ENCODE measurements at regions not wholly inside any gene's neighbourhood (a gene's known extent, or its start where the extent isn't known, plus 50 kb on each side); places are given as distances from the start of the nearest gene placed in this dataset.

GRCh38 chr21:14869984-14870852 is 194.6 kb downstream of the NRIP1 start:
- Histone ChIP-seq H3K36me3 (ENCODE audit: insufficient read depth, low read length) (no peaks in the 10 kb centered on the region), H3K4me1 (ENCODE audit: insufficient read depth, low read length) (no peaks in the 10 kb centered on the region), H3K27me3 (ENCODE audit: control insufficient read depth in 1 of 2, insufficient read depth in 2 of 2, low read length in 2 of 2) (no peaks in the 10 kb centered on the region), H3K4me3 (ENCODE audit: low read depth in 1 of 2, low read length in 2 of 2) (no peak overlapping the region), H3K27ac (ENCODE audit: low read depth, low read length) (no peak overlapping the region), H3K9ac (ENCODE audit: low read length) (no peak overlapping the region), H3K9me3 (ENCODE audit: low read length) (no peaks in the 10 kb centered on the region)

GRCh38 chr21:14866859-14867765 is 197.7 kb downstream of the NRIP1 start:
- Histone ChIP-seq H3K27ac (ENCODE audit: low read depth, low read length) (no peak overlapping the region), H3K36me3 (ENCODE audit: insufficient read depth, low read length) (no peaks in the 10 kb centered on the region), H3K9me3 (ENCODE audit: low read length) (no peaks in the 10 kb centered on the region), H3K27me3 (ENCODE audit: control insufficient read depth in 1 of 2, insufficient read depth in 2 of 2, low read length in 2 of 2) (no peaks in the 10 kb centered on the region), H3K9ac (ENCODE audit: low read length) (no peak overlapping the region), H3K4me3 (ENCODE audit: low read depth in 1 of 2, low read length in 2 of 2) (no peak overlapping the region), H3K4me1 (ENCODE audit: insufficient read depth, low read length) (peaks cover 8% of the 10 kb centered on the region)

GRCh38 chr21:14864211-14865021 is 200.4 kb downstream of the NRIP1 start:
- Histone ChIP-seq H3K9me3 (ENCODE audit: low read length) (no peaks in the 10 kb centered on the region), H3K4me3 (ENCODE audit: low read depth in 1 of 2, low read length in 2 of 2) (no peak overlapping the region), H3K36me3 (ENCODE audit: insufficient read depth, low read length) (no peaks in the 10 kb centered on the region), H3K27ac (ENCODE audit: low read depth, low read length) (no peak overlapping the region), H3K9ac (ENCODE audit: low read length) (no peak overlapping the region), H3K27me3 (ENCODE audit: control insufficient read depth in 1 of 2, insufficient read depth in 2 of 2, low read length in 2 of 2) (no peaks in the 10 kb centered on the region), H3K4me1 (ENCODE audit: insufficient read depth, low read length) (peaks cover 8% of the 10 kb centered on the region)

- H3K4me3 ChIP-seq (ENCODE audit: low read depth in 1 of 2, low read length in 2 of 2), result no peak overlapping the region
- no peak overlapping the region for H3K9ac ChIP-seq (ENCODE audit: low read length)
- H3K27ac ChIP-seq (ENCODE audit: low read depth, low read length), result no peak overlapping the region
- H3K27me3 ChIP-seq (ENCODE audit: control insufficient read depth in 1 of 2, insufficient read depth in 2 of 2, low read length in 2 of 2), result no peaks in the 10 kb centered on the region
- peaks cover 8% of the 10 kb centered on the region for H3K4me1 ChIP-seq (ENCODE audit: insufficient read depth, low read length)
- no peaks in the 10 kb centered on the region for H3K36me3 ChIP-seq (ENCODE audit: insufficient read depth, low read length)
- H3K9me3 ChIP-seq (ENCODE audit: low read length), result no peaks in the 10 kb centered on the region
These were observed 201.0 kb downstream of the NRIP1 start for GRCh38 chr21:14863745-14864210.

- no peak overlapping the region for H3K9ac ChIP-seq (ENCODE audit: low read length)
- no peak overlapping the region for H3K27ac ChIP-seq (ENCODE audit: low read depth, low read length)
- H3K4me3 ChIP-seq (ENCODE audit: low read depth in 1 of 2, low read length in 2 of 2), result no peak overlapping the region
- H3K9me3 ChIP-seq (ENCODE audit: low read length), result no peaks in the 10 kb centered on the region
- no peaks in the 10 kb centered on the region for H3K36me3 ChIP-seq (ENCODE audit: insufficient read depth, low read length)
- peaks cover 8% of the 10 kb centered on the region for H3K4me1 ChIP-seq (ENCODE audit: insufficient read depth, low read length)
- H3K27me3 ChIP-seq (ENCODE audit: control insufficient read depth in 1 of 2, insufficient read depth in 2 of 2, low read length in 2 of 2), result no peaks in the 10 kb centered on the region
These were observed 201.7 kb downstream of the NRIP1 start for GRCh38 chr21:14862794-14863720.

GRCh38 chr21:14858311-14858710 is 206.5 kb downstream of the NRIP1 start:
- no peaks in the 10 kb centered on the region for H3K36me3 ChIP-seq (ENCODE audit: insufficient read depth, low read length)

GRCh38 chr21:14857529-14857928 is 207.3 kb downstream of the NRIP1 start:
- no peak overlapping the region for H3K4me3 ChIP-seq (ENCODE audit: low read depth in 1 of 2, low read length in 2 of 2)
- no peaks in the 10 kb centered on the region for H3K36me3 ChIP-seq (ENCODE audit: insufficient read depth, low read length)
- no peak overlapping the region for H3K9ac ChIP-seq (ENCODE audit: low read length)
- H3K9me3 ChIP-seq (ENCODE audit: low read length), result no peaks in the 10 kb centered on the region
- H3K27me3 ChIP-seq (ENCODE audit: control insufficient read depth in 1 of 2, insufficient read depth in 2 of 2, low read length in 2 of 2), result no peaks in the 10 kb centered on the region
- H3K27ac ChIP-seq (ENCODE audit: low read depth, low read length), result no peak overlapping the region
- no peaks in the 10 kb centered on the region for H3K4me1 ChIP-seq (ENCODE audit: insufficient read depth, low read length)

More at GRCh38 chr21:14858311-14858710, 206.5 kb downstream of the NRIP1 start:
- no peak overlapping the region for H3K27ac ChIP-seq (ENCODE audit: low read depth, low read length)
- H3K27me3 ChIP-seq (ENCODE audit: control insufficient read depth in 1 of 2, insufficient read depth in 2 of 2, low read length in 2 of 2), result no peaks in the 10 kb centered on the region
- H3K9ac ChIP-seq (ENCODE audit: low read length), result no peak overlapping the region
- no peaks in the 10 kb centered on the region for H3K4me1 ChIP-seq (ENCODE audit: insufficient read depth, low read length)
- no peaks in the 10 kb centered on the region for H3K9me3 ChIP-seq (ENCODE audit: low read length)
- H3K4me3 ChIP-seq (ENCODE audit: low read depth in 1 of 2, low read length in 2 of 2), result no peak overlapping the region

GRCh38 chr21:14850394-14850793 is 214.4 kb downstream of the NRIP1 start:
- H3K9me3 ChIP-seq (ENCODE audit: low read length), result no peaks in the 10 kb centered on the region
- no peaks in the 10 kb centered on the region for H3K4me1 ChIP-seq (ENCODE audit: insufficient read depth, low read length)
- no peak overlapping the region for H3K9ac ChIP-seq (ENCODE audit: low read length)
- H3K4me3 ChIP-seq (ENCODE audit: low read depth in 1 of 2, low read length in 2 of 2), result no peak overlapping the region
- no peak overlapping the region for H3K27ac ChIP-seq (ENCODE audit: low read depth, low read length)
- no peaks in the 10 kb centered on the region for H3K36me3 ChIP-seq (ENCODE audit: insufficient read depth, low read length)
- H3K27me3 ChIP-seq (ENCODE audit: control insufficient read depth in 1 of 2, insufficient read depth in 2 of 2, low read length in 2 of 2), result no peaks in the 10 kb centered on the region

GRCh38 chr21:14846621-14847020 is 218.2 kb downstream of the NRIP1 start:
- H3K9me3 ChIP-seq (ENCODE audit: low read length), result no peaks in the 10 kb centered on the region
- no peak overlapping the region for H3K27ac ChIP-seq (ENCODE audit: low read depth, low read length)
- no peaks in the 10 kb centered on the region for H3K27me3 ChIP-seq (ENCODE audit: control insufficient read depth in 1 of 2, insufficient read depth in 2 of 2, low read length in 2 of 2)
- H3K4me3 ChIP-seq (ENCODE audit: low read depth in 1 of 2, low read length in 2 of 2), result no peak overlapping the region
- no peaks in the 10 kb centered on the region for H3K36me3 ChIP-seq (ENCODE audit: insufficient read depth, low read length)
- no peaks in the 10 kb centered on the region for H3K4me1 ChIP-seq (ENCODE audit: insufficient read depth, low read length)
- no peak overlapping the region for H3K9ac ChIP-seq (ENCODE audit: low read length)

- Histone ChIP-seq H3K27ac (ENCODE audit: low read depth, low read length) (no peak overlapping the region), H3K4me3 (ENCODE audit: low read depth in 1 of 2, low read length in 2 of 2) (no peak overlapping the region), H3K4me1 (ENCODE audit: insufficient read depth, low read length) (no peaks in the 10 kb centered on the region), H3K9ac (ENCODE audit: low read length) (no peak overlapping the region), H3K9me3 (ENCODE audit: low read length) (no peaks in the 10 kb centered on the region), H3K36me3 (ENCODE audit: insufficient read depth, low read length) (no peaks in the 10 kb centered on the region), H3K27me3 (ENCODE audit: control insufficient read depth in 1 of 2, insufficient read depth in 2 of 2, low read length in 2 of 2) (no peaks in the 10 kb centered on the region)
These were observed 220.8 kb downstream of the NRIP1 start for GRCh38 chr21:14844001-14844400.

All from muscle layer of colon (tissue), 2 donors.